PC-9 (cell line): ENCODE measurements at regions not wholly inside any gene's neighbourhood (a gene's known extent, or its start where the extent isn't known, plus 50 kb on each side); places are given as distances from the start of the nearest gene placed in this dataset.

Experiments used
- CTCF ChIP-seq: fragments of 200-600 bp; sonication (generic); conservative IDR thresholded peaks from 2 replicates; pipeline ENCODE4 v1.6.1; 2017; ENCODE audit warnings: mixed run types, antibody characterized with exemption, mild to moderate bottlenecking, moderate library complexity
- EZH2 ChIP-seq: fragments of 200-600 bp; sonication (generic); IDR thresholded peaks from 2 replicates; pipeline ENCODE4 v1.8.0; 2017; ENCODE audit warnings: antibody characterized with exemption, low read depth

- no peak for TF ChIP-seq EZH2
- no peak for TF ChIP-seq CTCF
Observed at GRCh38 chr22:34976474-34976873, 89.5 kb upstream of the ISX start.
